GM19238 (cell line): ENCODE measurements at regions not wholly inside any gene's neighbourhood (a gene's known extent, or its start where the extent isn't known, plus 50 kb on each side); places are given as distances from the start of the nearest gene placed in this dataset.

Experiments used
- DNase-seq: peaks from one replicate; pipeline ENCODE4 v3.0.0; 2011; ENCODE audit warnings: low spot score; ENCODE audit not compliant: insufficient read length

DNA sequence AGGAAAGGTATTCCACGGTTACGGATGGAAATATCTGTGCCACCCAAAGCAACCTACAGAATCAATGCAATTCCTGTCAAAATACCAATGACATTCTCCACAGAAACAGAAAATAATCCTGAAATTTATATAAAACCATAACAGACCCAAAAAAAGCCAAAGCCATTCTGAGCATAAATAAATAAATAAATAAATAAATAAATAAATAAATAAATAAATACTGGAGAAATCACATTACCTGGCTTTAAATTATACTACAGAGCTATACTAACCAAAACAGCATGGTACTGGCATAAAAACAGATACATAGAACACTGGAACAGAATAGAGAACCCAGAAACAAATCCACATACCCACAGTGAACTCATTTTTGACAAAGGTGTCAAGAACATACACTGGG lies 191.9 kb upstream of the DUSP10 start:
- DNase-seq = no peak

GRCh38 chr1:221926441-221926840 lies 184.6 kb upstream of the DUSP10 start:
- no peak for DNase-seq

DNA sequence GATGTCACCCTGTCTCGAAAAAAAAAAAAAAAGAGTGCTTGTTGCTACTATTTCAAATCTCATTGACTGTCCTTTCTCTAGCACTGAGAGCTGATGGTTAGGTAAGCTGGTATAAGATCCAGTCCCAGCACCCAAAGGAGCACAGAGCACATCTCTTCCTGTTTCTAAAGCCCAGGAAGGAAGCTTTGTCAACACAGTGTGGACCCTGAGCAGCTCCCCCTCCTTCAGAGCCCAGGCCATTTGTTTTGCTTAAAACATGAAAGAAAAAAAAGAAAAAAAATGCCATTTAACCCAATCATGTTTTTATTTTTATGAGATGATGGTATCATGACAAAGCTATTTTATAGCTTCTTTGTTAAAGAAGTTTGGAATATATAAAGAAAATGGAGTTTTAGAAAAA lies 184.1 kb upstream of the DUSP10 start:
- no peak for DNase-seq

DNA sequence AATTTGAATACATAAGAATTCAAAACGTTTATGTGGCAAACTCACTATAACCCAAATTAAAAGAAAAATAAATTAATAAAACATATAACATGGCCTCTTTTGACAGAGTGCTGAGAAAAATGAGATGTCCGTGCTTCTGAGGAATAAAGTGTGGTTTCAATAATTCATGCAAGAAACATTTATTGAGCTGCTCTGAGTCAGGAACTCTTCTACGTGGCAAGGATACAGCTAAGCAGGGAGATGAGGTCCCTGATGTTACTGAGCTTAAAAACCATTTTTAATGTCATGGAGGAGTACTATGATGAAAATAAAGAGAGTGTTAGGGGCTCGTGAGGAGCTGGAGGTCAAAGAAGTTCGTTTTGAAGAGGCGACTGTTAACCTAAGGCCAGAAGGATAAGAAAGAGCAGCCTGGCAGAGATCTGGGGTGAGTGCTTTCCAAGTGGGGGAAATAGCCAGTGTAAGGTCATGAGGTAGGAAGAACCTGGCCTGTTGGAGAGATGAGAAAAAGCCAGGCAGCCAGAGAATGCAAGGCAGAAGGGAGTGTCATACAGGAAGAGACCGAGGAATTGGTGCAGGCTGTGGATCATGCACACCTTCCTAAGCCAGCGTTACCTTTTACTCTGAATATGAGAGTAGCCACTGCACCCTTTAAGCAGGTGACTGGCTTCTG lies 182.2 kb upstream of the DUSP10 start:
- DNase-seq = no peak

- DNase-seq = no peak
Measured at GRCh38 chr1:221921936-221922335, 180.0 kb upstream of the DUSP10 start.

GRCh38 chr1:221919743-221920142 lies 177.9 kb upstream of the DUSP10 start:
- DNase-seq = no peak

DNA sequence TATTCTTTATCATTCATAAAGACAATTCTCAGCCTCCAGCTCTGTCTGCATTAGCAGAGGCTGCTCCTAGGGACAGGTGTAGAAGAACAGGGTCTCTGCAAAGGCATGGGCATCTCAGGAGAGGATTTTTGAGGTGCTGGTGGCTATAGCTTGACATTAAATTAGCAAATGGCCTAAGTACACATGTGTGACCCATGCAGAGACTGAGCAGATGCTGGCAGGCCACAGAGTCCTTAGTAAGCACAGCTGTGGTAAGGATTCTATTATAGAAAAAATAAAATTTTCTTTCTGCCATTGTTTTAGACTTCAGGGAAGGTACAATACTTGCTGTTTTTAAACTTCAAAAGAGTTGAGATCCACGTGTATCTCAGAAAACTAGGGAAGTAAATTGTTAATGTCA lies 177.5 kb upstream of the DUSP10 start:
- no peak for DNase-seq

- DNase-seq = no peak
Measured at GRCh38 chr1:221916176-221916575, 174.3 kb upstream of the DUSP10 start.

DNA sequence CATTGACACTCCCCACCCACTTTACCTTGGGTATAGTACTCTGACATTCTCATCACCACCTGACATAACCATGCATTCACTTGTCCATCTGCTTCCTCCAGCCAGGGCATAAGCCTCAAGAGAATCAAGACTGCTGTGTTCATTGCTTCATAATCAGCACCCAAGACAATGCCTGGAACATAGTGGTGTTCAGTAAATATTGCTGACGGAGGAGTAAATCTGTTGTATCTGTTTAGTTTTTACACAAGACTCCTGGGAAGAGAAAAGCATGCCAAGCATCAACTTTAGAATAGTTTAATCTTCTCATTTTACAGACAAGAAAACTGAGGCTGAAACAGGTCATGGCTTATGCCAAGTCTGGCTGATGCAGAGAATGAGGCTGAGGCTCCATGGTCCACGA lies 173.9 kb upstream of the DUSP10 start:
- DNase-seq = no peak

- DNase-seq = no peak
Measured at GRCh38 chr1:221913351-221913892, 171.5 kb upstream of the DUSP10 start.

GRCh38 chr1:221912230-221912629 lies 170.3 kb upstream of the DUSP10 start:
- DNase-seq = no peak

- no peak for DNase-seq
Measured at GRCh38 chr1:221911714-221912113, 169.8 kb upstream of the DUSP10 start.

GRCh38 chr1:221910222-221910621 lies 168.3 kb upstream of the DUSP10 start:
- no peak for DNase-seq

DNA sequence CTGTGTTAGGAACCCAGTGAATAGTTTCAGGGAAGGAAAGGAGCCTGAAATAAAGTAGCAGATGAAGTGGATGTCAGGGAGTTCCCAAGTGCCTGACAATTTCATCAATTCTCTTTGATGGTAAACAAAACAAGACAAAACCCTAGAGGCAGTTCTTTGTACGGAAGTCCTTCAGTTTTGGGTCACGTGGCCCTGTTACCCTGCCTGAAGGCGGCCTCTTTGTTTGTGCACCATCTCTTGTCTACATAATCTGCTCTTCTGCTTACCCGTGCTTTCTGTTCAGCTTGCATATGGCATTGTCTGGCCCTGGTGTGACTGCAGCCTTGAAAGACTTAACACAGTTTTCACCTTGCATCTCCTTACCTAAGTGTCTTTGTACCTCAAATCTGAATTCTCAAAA lies 166.7 kb upstream of the DUSP10 start:
- no peak for DNase-seq

- DNase-seq = no peak
Measured at GRCh38 chr1:221907166-221907932, 165.5 kb upstream of the DUSP10 start.

- no peak for DNase-seq
Measured at GRCh38 chr1:221905802-221906201, 163.9 kb upstream of the DUSP10 start.

DNA sequence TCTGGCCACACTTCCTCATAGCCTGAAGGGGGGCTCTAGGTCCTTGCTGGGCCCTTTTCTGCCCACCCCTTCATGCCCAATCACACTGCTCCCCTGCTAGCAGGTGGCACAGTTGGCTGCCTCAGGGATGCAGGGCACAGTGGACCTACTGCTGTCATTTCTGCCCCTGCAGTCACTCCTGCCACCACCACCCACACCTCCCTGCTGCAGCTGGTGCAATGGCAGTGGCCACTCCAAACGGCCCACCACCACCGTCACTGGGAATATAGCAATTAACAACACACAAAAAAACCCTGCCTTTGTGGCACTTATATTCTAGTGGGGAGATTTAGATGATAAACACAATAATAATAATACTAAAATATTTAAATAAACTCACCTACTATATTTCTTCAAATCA lies 162.4 kb upstream of the DUSP10 start:
- DNase-seq = no peak

- DNase-seq = no peak
Measured at GRCh38 chr1:221903594-221903993, 161.7 kb upstream of the DUSP10 start.

- DNase-seq = no peak
Measured at GRCh38 chr1:221902961-221903360, 161.1 kb upstream of the DUSP10 start.

DNA sequence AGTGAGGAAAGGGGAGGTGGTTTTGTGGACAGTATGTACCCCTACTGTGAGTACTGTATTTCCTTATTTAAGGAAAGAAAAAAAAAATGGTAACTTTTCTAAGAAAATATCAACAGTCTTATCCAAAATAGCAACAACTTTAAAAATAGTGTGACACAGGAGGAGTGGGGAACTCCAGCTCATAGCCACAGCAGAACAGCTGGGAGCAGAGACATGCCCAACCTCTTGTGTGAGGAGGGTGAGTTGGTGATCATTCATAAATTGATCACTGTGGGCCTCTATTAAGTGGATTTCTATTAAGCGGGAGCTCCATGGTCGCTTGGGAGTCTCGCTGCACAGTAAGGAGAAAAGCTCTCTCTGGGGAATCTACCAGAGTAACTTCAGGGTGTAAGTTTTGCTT lies 158.8 kb upstream of the DUSP10 start:
- no peak for DNase-seq

GRCh38 chr1:221897321-221897721 lies 155.4 kb upstream of the DUSP10 start:
- no peak for DNase-seq

DNA sequence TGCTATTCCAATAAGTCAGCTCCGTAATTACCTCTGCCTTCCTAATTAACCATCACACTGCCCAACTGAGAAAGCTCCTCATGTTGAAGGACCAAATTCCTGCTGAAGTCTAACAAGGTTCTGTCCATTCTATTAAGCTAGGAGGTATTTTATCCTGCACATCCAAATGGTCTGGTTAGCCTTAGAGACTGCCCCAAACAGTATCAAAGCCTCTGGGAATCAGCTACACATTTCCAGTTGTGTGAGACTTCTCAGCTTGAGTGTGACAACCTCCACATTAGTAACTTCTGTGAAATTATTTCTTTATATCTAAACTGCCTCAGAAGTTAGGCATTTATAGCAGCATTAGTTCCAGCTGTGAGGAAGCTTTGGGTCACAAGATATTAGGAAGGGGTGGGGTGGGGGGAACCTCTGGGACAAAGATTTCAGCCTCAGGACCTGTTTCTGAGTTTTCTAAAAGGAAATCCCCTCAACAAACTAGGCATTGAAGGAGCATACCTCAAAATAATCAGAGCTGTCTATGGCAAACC lies 150.5 kb upstream of the DUSP10 start:
- DNase-seq = no peak

GRCh38 chr1:221891708-221892107 lies 149.8 kb upstream of the DUSP10 start:
- no peak for DNase-seq
